GM23248 (cell line): ENCODE measurements at regions not wholly inside any gene's neighbourhood (a gene's known extent, or its start where the extent isn't known, plus 50 kb on each side); places are given as distances from the start of the nearest gene placed in this dataset.

Source experiments
- EZH2 ChIP-seq: fragments of 200-600 bp; sonication (generic); IDR thresholded peaks from 2 replicates; pipeline ENCODE4 v1.6.1; 2018; ENCODE audit warnings: antibody characterized with exemption, mild to moderate bottlenecking; ENCODE audit not compliant: insufficient read depth, poor library complexity, severe bottlenecking
- EZH2phosphoT487 ChIP-seq: fragments of 200-600 bp; sonication (generic); IDR thresholded peaks from 2 replicates; pipeline ENCODE4 v1.6.1; 2018; ENCODE audit warnings: antibody characterized with exemption, moderate library complexity, mild to moderate bottlenecking, low read depth; ENCODE audit not compliant: insufficient read depth

GRCh38 chr2:142781146-142781545, 96.3 kb upstream of the KYNU start:
- no peak for TF ChIP-seq EZH2
- no peak for TF ChIP-seq EZH2phosphoT487
